ENCODE measurements at regions not wholly inside any gene's neighbourhood (a gene's known extent, or its start where the extent isn't known, plus 50 kb on each side); places are given as distances from the start of the nearest gene placed in this dataset.
"Not testable (repeated sequence)": the region's sequence is repeated elsewhere in the genome, so short reads cannot be mapped to it uniquely, and the experiment has no call there.

GRCh38 chr12:125786143-125786542, 720.9 kb downstream of the AACS start:
- DNase-seq (ENCODE audit: low spot score) = no peak

GRCh38 chr12:125794401-125794800, 729.2 kb downstream of the AACS start:
- no peak for DNase-seq (ENCODE audit: low spot score)

GRCh38 chr12:125797421-125798175, 732.4 kb downstream of the AACS start:
- no peak for DNase-seq (ENCODE audit: low spot score)

GRCh38 chr12:125804660-125805059, 739.4 kb downstream of the AACS start:
- no peak for DNase-seq (ENCODE audit: low spot score)

GRCh38 chr12:125824276-125824675, 759.0 kb downstream of the AACS start:
- no peak for DNase-seq (ENCODE audit: low spot score)

- DNase-seq (ENCODE audit: low spot score) = no peak
Observed at GRCh38 chr12:125835852-125836251, 770.6 kb downstream of the AACS start.

GRCh38 chr12:125836647-125837046, 771.4 kb downstream of the AACS start:
- no peak for DNase-seq (ENCODE audit: low spot score)

GRCh38 chr12:125841332-125841731, 776.1 kb downstream of the AACS start:
- no peak for DNase-seq (ENCODE audit: low spot score)

GRCh38 chr12:125852116-125852515, 786.9 kb downstream of the AACS start:
- no peak for DNase-seq (ENCODE audit: low spot score)

- DNase-seq (ENCODE audit: low spot score) = no peak
Observed at GRCh38 chr12:125852679-125853078, 787.4 kb downstream of the AACS start.

GRCh38 chr12:125853670-125854069, 788.4 kb downstream of the AACS start:
- no peak for DNase-seq (ENCODE audit: low spot score)

GRCh38 chr12:125856366-125856765, 791.1 kb downstream of the AACS start:
- no peak for DNase-seq (ENCODE audit: low spot score)

GRCh38 chr12:125856896-125857295, 791.7 kb downstream of the AACS start:
- DNase-seq (ENCODE audit: low spot score) = no peak

- no peak for DNase-seq (ENCODE audit: low spot score)
Observed at GRCh38 chr12:125860672-125861288, 795.5 kb downstream of the AACS start.

- DNase-seq (ENCODE audit: low spot score) = no peak
Observed at GRCh38 chr12:125861299-125862281, 796.4 kb downstream of the AACS start.

GRCh38 chr12:125865236-125865635, 800.0 kb downstream of the AACS start:
- not testable (repeated sequence) for DNase-seq (ENCODE audit: low spot score)

- DNase-seq (ENCODE audit: low spot score) = no peak
Observed at GRCh38 chr12:125871811-125872594, 806.8 kb downstream of the AACS start.

- DNase-seq (ENCODE audit: low spot score) = no peak
Observed at GRCh38 chr12:125873016-125873415, 807.8 kb downstream of the AACS start.

GRCh38 chr12:125878483-125878882, 813.2 kb downstream of the AACS start:
- DNase-seq (ENCODE audit: low spot score) = no peak

GRCh38 chr12:125882141-125882540, 816.9 kb downstream of the AACS start:
- DNase-seq (ENCODE audit: low spot score) = no peak

GRCh38 chr12:125888921-125889320, 823.7 kb downstream of the AACS start:
- no peak for DNase-seq (ENCODE audit: low spot score)

GRCh38 chr12:125889742-125890141, 824.5 kb downstream of the AACS start:
- DNase-seq (ENCODE audit: low spot score) = no peak
